Nephron (organoid): ENCODE measurements at regions not wholly inside any gene's neighbourhood (a gene's known extent, or its start where the extent isn't known, plus 50 kb on each side); places are given as distances from the start of the nearest gene placed in this dataset.

Source experiments
- H3K27ac Mint-ChIP-seq, 3 experiments: 2 replicates each; pipeline ENCODE4 v1.8.0; 2020; ENCODE audit warnings: mixed read lengths in 3 of 3, mild to moderate bottlenecking in 2 of 3, moderate library complexity in 1 of 3
- H3K27me3 Mint-ChIP-seq: 2 replicates; pipeline ENCODE4 v1.8.0; 2021; ENCODE audit warnings: low read depth, mild to moderate bottlenecking, moderate library complexity, mixed read lengths
- H3K36me3 Mint-ChIP-seq: 2 replicates; pipeline ENCODE4 v1.8.0; 2020; ENCODE audit warnings: low read depth, mixed read lengths
- H3K4me1 Mint-ChIP-seq: 2 replicates; pipeline ENCODE4 v1.8.0; 2020; ENCODE audit warnings: mixed read lengths
- H3K4me3 Mint-ChIP-seq, 3 experiments: 2 replicates each; pipeline ENCODE4 v1.8.0; 2020; ENCODE audit warnings: mild to moderate bottlenecking in 3 of 3, mixed read lengths in 3 of 3, moderate library complexity in 2 of 3
- H3K9me3 Mint-ChIP-seq: 2 replicates; pipeline ENCODE4 v1.8.0; 2020; ENCODE audit warnings: mixed read lengths
- TF ChIP-seq, protein P1 (sequence below), 3 experiments: fragments of 200-600 bp; sonication (generic); IDR thresholded peaks; one replicate each; pipeline ENCODE4 v1.5.0; 2021; ENCODE audit warnings: antibody characterized with exemption in 3 of 3; ENCODE audit not compliant: unreplicated experiment in 3 of 3

GRCh38 chr5:5645198-5645597, 222.7 kb downstream of the ICE1 start:
- H3K4me3 Mint-ChIP-seq: no peak overlapping the region
- H3K27me3 Mint-ChIP-seq: no peaks in the 10 kb centered on the region
- TF ChIP-seq, protein P1, sequence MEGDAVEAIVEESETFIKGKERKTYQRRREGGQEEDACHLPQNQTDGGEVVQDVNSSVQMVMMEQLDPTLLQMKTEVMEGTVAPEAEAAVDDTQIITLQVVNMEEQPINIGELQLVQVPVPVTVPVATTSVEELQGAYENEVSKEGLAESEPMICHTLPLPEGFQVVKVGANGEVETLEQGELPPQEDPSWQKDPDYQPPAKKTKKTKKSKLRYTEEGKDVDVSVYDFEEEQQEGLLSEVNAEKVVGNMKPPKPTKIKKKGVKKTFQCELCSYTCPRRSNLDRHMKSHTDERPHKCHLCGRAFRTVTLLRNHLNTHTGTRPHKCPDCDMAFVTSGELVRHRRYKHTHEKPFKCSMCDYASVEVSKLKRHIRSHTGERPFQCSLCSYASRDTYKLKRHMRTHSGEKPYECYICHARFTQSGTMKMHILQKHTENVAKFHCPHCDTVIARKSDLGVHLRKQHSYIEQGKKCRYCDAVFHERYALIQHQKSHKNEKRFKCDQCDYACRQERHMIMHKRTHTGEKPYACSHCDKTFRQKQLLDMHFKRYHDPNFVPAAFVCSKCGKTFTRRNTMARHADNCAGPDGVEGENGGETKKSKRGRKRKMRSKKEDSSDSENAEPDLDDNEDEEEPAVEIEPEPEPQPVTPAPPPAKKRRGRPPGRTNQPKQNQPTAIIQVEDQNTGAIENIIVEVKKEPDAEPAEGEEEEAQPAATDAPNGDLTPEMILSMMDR (IDR thresholded peaks at IDR 0.05; ENCODE audit: unreplicated experiment in 3 of 3): no peak
- H3K4me1 Mint-ChIP-seq: peaks cover 14% of the 10 kb centered on the region
- H3K36me3 Mint-ChIP-seq: no peaks in the 10 kb centered on the region
- no peaks in the 10 kb centered on the region for H3K9me3 Mint-ChIP-seq
- no peak overlapping the region for H3K27ac Mint-ChIP-seq

- H3K36me3 Mint-ChIP-seq: no peaks in the 10 kb centered on the region
- H3K4me3 Mint-ChIP-seq: no peak overlapping the region
- H3K27ac Mint-ChIP-seq: no peak overlapping the region
- TF ChIP-seq, protein P1 (IDR thresholded peaks at IDR 0.05; ENCODE audit: unreplicated experiment in 3 of 3): no peak
- no peaks in the 10 kb centered on the region for H3K9me3 Mint-ChIP-seq
- H3K4me1 Mint-ChIP-seq: peaks cover 14% of the 10 kb centered on the region
- no peaks in the 10 kb centered on the region for H3K27me3 Mint-ChIP-seq
Measured at GRCh38 chr5:5644249-5644648, 221.8 kb downstream of the ICE1 start.

DNA sequence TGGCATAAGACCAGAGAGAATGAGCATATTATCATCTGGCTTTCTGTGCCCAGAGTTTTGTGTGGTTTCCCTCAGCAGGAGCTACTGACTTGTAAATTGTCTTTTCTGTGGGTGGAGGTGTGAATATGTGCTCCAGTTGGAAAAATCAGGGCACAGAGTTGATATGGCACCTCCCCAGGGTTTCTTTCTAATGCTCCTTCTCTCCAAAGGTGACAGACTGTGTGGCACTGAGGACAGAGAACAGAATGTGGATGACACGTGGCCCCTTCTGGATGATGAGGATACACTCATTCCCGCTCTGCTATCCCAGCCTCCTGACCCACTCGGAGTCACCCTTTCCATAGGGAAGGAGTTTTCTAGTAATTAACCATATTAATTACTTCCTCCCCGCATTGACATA, 221.0 kb downstream of the ICE1 start:
- Mint-ChIP-seq H3K9me3 (no peaks in the 10 kb centered on the region), H3K4me3 (no peak overlapping the region), H3K4me1 (peaks cover 20% of the 10 kb centered on the region), H3K36me3 (no peaks in the 10 kb centered on the region), H3K27me3 (no peaks in the 10 kb centered on the region), H3K27ac (no peak overlapping the region)
- TF ChIP-seq, protein P1 (IDR thresholded peaks at IDR 0.05; ENCODE audit: unreplicated experiment in 3 of 3): no peak

- no peaks in the 10 kb centered on the region for H3K36me3 Mint-ChIP-seq
- TF ChIP-seq, protein P1 (IDR thresholded peaks at IDR 0.05; ENCODE audit: unreplicated experiment in 3 of 3): no peak
- no peak overlapping the region for H3K4me3 Mint-ChIP-seq
- H3K9me3 Mint-ChIP-seq: no peaks in the 10 kb centered on the region
- H3K27me3 Mint-ChIP-seq: peaks cover 5% of the 10 kb centered on the region
- peaks cover 27% of the 10 kb centered on the region for H3K4me1 Mint-ChIP-seq
- H3K27ac Mint-ChIP-seq: peak overlapping the region in 2 of 3 experiments; percentile 80 to 90
Measured at GRCh38 chr5:5638211-5638610, 215.7 kb downstream of the ICE1 start.

GRCh38 chr5:5637173-5637572, 214.7 kb downstream of the ICE1 start:
- no peaks in the 10 kb centered on the region for H3K36me3 Mint-ChIP-seq
- TF ChIP-seq, protein P1 (IDR thresholded peaks at IDR 0.05; ENCODE audit: unreplicated experiment in 3 of 3): no peak
- H3K27me3 Mint-ChIP-seq: peaks cover 5% of the 10 kb centered on the region
- H3K9me3 Mint-ChIP-seq: no peaks in the 10 kb centered on the region
- H3K27ac Mint-ChIP-seq: no peak overlapping the region
- H3K4me1 Mint-ChIP-seq: peaks cover 23% of the 10 kb centered on the region
- no peak overlapping the region for H3K4me3 Mint-ChIP-seq

DNA sequence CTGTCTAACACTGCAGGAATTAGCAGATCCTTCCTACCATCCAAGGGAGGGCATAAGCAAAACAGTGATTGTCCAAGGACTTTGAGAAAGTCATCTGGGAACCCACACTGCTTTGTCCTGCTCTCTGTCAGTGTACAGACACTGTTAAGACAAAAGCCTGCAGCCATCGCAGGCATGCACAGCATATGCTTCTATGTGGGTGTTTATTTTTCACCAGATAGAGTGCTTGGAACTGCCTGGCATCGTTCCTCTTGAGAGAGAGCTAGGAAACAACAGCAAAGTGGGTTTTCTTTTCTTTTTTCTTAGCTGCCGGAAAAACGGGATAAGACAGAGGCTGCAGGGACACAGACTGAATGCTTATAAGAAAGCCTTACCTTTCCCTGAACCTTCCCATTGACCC, 212.3 kb downstream of the ICE1 start:
- TF ChIP-seq, protein P1 (IDR thresholded peaks at IDR 0.05; ENCODE audit: unreplicated experiment in 3 of 3): no peak
- Mint-ChIP-seq H3K4me3 (no peak overlapping the region), H3K9me3 (no peaks in the 10 kb centered on the region), H3K4me1 (peaks cover 14% of the 10 kb centered on the region), H3K27me3 (peaks cover 5% of the 10 kb centered on the region), H3K36me3 (no peaks in the 10 kb centered on the region), H3K27ac (no peak overlapping the region)
